SK-N-SH treated with all-trans-retinoic acid at 6 μM for 48 hours (cell line): ENCODE measurements at regions not wholly inside any gene's neighbourhood (a gene's known extent, or its start where the extent isn't known, plus 50 kb on each side); places are given as distances from the start of the nearest gene placed in this dataset.

Experiments
- ARNTL ChIP-seq: fragments of 450-650 bp; formaldehyde crosslinking; IDR thresholded peaks from 2 replicates; pipeline ENCODE4 v1.5.0; 2020; ENCODE audit warnings: low read depth, mild to moderate bottlenecking, moderate library complexity, borderline replicate concordance
- PATZ1 ChIP-seq: fragments of 250-450 bp; sonication (Bioruptor Pico); IDR thresholded peaks from 2 replicates; pipeline ENCODE4 v1.8.0; 2020; ENCODE audit warnings: mild to moderate bottlenecking, moderate library complexity, borderline replicate concordance
- ZC3H10 ChIP-seq: fragments of 250-450 bp; sonication (Bioruptor Pico); IDR thresholded peaks from 2 replicates; pipeline ENCODE4 v1.5.1; 2021; ENCODE audit warnings: mild to moderate bottlenecking, moderate library complexity

- TF ChIP-seq ZC3H10 (CRISPR knock-in tag) (no peak), PATZ1 (no peak), ARNTL (CRISPR knock-in tag) (no peak)
Measured at GRCh38 chr1:78759881-78760280, 110.2 kb downstream of the IFI44 start.
